ENCODE measurements at regions not wholly inside any gene's neighbourhood (a gene's known extent, or its start where the extent isn't known, plus 50 kb on each side); places are given as distances from the start of the nearest gene placed in this dataset.

DNA sequence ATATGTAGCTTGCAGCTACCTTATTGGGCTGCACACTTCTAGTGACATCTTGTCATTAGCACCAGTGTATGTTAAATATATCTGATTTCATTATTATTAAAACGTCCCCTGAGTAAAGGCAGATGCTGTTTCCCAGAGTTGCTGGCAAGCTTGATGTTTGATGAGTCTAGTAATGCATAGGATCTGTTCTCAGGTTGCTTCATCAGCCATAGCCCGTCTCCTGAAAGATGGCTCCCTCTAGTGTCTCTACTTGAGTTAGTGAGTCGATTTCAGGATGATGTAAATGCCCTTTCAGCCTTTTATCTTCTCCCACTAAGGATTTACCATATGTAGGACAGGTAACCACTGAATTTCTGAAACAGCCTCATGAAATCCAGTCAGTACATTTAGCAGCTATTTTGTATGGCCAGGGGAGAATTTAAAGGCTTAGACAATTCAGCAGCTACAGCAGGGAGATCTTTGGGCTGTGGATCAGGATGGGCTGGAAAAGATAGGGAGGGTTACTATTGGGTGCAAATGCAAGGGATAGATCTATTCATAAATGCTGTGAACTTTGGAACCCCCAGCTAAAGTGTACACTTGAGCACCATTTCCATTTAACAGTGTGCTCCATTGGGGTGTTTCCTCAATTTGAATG is 376.3 kb downstream of the CNTNAP4 start:
- POLR2A ChIA-PET, result no interaction called here
- no peaks in the 10 kb centered on the region for H3K9me3 ChIP-seq
- FAIRE-seq, result peak; percentile 43
- no peak overlapping the region for H3K27ac ChIP-seq
- no peak overlapping the region for H3K4me2 ChIP-seq
- peak; percentile 64 to 85 for TF ChIP-seq CEBPB (IDR thresholded peaks at IDR 0.05)
- TF ChIP-seq, protein P1, sequence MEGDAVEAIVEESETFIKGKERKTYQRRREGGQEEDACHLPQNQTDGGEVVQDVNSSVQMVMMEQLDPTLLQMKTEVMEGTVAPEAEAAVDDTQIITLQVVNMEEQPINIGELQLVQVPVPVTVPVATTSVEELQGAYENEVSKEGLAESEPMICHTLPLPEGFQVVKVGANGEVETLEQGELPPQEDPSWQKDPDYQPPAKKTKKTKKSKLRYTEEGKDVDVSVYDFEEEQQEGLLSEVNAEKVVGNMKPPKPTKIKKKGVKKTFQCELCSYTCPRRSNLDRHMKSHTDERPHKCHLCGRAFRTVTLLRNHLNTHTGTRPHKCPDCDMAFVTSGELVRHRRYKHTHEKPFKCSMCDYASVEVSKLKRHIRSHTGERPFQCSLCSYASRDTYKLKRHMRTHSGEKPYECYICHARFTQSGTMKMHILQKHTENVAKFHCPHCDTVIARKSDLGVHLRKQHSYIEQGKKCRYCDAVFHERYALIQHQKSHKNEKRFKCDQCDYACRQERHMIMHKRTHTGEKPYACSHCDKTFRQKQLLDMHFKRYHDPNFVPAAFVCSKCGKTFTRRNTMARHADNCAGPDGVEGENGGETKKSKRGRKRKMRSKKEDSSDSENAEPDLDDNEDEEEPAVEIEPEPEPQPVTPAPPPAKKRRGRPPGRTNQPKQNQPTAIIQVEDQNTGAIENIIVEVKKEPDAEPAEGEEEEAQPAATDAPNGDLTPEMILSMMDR (IDR thresholded peaks at IDR 0.05), result peak; percentile 64
- TF ChIP-seq HDAC2 (IDR thresholded peaks at IDR 0.05), result no peak
- peak; percentile 72 to 78 for TF ChIP-seq RAD21 (conservative IDR thresholded peaks at IDR 0.05 in 1 of 2, IDR thresholded peaks at IDR 0.05 in 1 of 2)
- peak; percentile 69 for TF ChIP-seq SMC3 (IDR thresholded peaks at IDR 0.05)
- TF ChIP-seq ESRRA (IDR thresholded peaks at IDR 0.05; ENCODE audit: borderline replicate concordance, low read length), result no peak
- no peak for TF ChIP-seq EHF (CRISPR knock-in tag; IDR thresholded peaks at IDR 0.05)
- no peak for TF ChIP-seq RCOR1 (IDR thresholded peaks at IDR 0.05; ENCODE audit: low read depth, low read length)
- peak; percentile 32 to 66 for DNase-seq (ENCODE audit: low read depth in 1 of 2, low spot score in 1 of 2)
- CTCF ChIA-PET, result interaction anchor here (0.5 to 2.5 kb wide), 45 partner anchors 9 to 872 kb away, joined by 3 to 33 read pairs (median 3); partner anchors contain the start of gene CNTNAP4
- no peak overlapping the region for H3K4me3 ChIP-seq
- peaks cover 11% of the 10 kb centered on the region for H3K4me1 ChIP-seq
- 0% methylated on average over 3 of the region's 3 CpGs for WGBS (ENCODE audit: missing lambda C conversion rate)
- peak; percentile 88 to 90 for ATAC-seq

DNA sequence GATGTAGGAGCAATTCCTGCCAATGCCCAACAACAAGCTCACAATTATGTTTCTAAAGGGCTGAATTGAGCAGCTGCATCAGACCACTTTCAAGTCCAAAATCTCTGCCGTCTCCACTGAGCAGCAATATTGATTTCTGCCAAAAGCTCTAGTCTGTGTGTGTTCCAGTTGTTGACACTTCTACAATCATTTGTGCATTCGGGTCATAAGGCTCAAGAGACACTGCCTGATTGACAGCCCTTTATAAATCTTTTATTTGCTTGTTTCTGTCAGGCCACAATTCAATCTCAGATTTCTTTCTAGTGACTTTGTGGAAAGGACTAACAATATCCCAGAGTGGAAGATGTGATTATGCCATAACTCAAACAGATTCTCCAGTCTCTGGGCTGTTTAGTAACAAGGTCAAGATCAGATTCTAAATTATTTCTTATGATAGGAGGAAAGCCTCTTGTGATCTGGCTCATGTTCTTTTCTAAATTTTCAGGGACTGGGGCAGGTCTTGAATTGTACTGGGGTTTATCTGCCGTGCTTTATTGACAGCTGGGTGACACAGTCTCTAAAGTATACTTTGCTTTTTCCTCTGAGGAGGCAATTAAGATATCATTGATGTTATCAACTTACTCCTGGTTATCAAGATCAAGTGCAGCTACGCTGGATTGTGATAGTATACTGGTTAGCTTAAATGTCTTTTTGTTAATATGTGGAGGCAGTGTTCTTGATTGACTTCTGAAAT is 377.1 kb downstream of the CNTNAP4 start:
- TF ChIP-seq, protein P2, sequence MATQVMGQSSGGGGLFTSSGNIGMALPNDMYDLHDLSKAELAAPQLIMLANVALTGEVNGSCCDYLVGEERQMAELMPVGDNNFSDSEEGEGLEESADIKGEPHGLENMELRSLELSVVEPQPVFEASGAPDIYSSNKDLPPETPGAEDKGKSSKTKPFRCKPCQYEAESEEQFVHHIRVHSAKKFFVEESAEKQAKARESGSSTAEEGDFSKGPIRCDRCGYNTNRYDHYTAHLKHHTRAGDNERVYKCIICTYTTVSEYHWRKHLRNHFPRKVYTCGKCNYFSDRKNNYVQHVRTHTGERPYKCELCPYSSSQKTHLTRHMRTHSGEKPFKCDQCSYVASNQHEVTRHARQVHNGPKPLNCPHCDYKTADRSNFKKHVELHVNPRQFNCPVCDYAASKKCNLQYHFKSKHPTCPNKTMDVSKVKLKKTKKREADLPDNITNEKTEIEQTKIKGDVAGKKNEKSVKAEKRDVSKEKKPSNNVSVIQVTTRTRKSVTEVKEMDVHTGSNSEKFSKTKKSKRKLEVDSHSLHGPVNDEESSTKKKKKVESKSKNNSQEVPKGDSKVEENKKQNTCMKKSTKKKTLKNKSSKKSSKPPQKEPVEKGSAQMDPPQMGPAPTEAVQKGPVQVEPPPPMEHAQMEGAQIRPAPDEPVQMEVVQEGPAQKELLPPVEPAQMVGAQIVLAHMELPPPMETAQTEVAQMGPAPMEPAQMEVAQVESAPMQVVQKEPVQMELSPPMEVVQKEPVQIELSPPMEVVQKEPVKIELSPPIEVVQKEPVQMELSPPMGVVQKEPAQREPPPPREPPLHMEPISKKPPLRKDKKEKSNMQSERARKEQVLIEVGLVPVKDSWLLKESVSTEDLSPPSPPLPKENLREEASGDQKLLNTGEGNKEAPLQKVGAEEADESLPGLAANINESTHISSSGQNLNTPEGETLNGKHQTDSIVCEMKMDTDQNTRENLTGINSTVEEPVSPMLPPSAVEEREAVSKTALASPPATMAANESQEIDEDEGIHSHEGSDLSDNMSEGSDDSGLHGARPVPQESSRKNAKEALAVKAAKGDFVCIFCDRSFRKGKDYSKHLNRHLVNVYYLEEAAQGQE (IDR thresholded peaks at IDR 0.05), result no peak
- TF ChIP-seq JUNB (IDR thresholded peaks at IDR 0.05) (no peak), CHD4 (IDR thresholded peaks at IDR 0.05; ENCODE audit: borderline replicate concordance) (no peak), FOXS1 (CRISPR knock-in tag; IDR thresholded peaks at IDR 0.05) (no peak), EP300 (IDR thresholded peaks at IDR 0.05) (no peak), NPAS2 (CRISPR knock-in tag; IDR thresholded peaks at IDR 0.05; ENCODE audit: borderline replicate concordance) (no peak), PHF8 (IDR thresholded peaks at IDR 0.05; ENCODE audit: borderline replicate concordance, low read depth) (no peak), FOSB (CRISPR knock-in tag; IDR thresholded peaks at IDR 0.05) (no peak), ZNF302 (CRISPR knock-in tag; IDR thresholded peaks at IDR 0.05) (no peak)
- TF ChIP-seq, protein P3, sequence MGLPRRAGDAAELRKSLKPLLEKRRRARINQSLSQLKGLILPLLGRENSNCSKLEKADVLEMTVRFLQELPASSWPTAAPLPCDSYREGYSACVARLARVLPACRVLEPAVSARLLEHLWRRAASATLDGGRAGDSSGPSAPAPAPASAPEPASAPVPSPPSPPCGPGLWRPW (IDR thresholded peaks at IDR 0.05), result no peak
- TF ChIP-seq, protein P4, sequence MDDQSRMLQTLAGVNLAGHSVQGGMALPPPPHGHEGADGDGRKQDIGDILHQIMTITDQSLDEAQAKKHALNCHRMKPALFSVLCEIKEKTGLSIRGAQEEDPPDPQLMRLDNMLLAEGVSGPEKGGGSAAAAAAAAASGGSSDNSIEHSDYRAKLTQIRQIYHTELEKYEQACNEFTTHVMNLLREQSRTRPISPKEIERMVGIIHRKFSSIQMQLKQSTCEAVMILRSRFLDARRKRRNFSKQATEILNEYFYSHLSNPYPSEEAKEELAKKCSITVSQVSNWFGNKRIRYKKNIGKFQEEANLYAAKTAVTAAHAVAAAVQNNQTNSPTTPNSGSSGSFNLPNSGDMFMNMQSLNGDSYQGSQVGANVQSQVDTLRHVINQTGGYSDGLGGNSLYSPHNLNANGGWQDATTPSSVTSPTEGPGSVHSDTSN (IDR thresholded peaks at IDR 0.05), result no peak
- no peak overlapping the region for H3K4me2 ChIP-seq
- ChIA-PET POLR2A (no interaction called here), CTCF (interaction anchor here (0.6 to 2.5 kb wide), 34 partner anchors 10 to 871 kb away, joined by 3 to 33 read pairs (median 4); partner anchors contain the start of gene CNTNAP4)
- no peak overlapping the region for H3K4me3 ChIP-seq
- H3K27ac ChIP-seq, result no peak overlapping the region
- no peak for FAIRE-seq
- peaks cover 11% of the 10 kb centered on the region for H3K4me1 ChIP-seq
- H3K9me3 ChIP-seq, result no peaks in the 10 kb centered on the region
- no peak for DNase-seq (ENCODE audit: low read depth in 1 of 2, low spot score in 1 of 2)
- ATAC-seq, result no peak
- 3% methylated on average over 4 of the region's 4 CpGs for WGBS (ENCODE audit: missing lambda C conversion rate)

Data from A549 (cell line).